ENCODE measurements at regions not wholly inside any gene's neighbourhood (a gene's known extent, or its start where the extent isn't known, plus 50 kb on each side); places are given as distances from the start of the nearest gene placed in this dataset.

DNA sequence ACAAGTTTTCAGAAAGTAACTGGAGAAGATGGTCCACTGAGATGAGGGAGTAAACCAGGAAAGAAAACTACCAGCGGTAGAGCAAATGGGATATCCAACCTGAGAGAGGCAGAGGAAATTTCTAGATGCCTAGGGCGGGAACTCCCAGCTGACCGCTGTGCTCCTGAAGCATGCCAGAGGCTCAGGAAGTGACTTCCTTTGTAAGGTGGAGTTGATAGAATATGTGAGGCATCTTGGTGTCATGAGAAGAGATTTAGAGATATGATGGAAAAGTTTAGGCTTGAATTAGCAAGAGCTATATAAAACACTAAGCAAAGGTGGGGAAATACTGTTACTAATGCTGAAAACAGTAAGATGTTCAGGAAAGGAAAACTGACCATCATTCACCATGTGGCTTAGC is 124.1 kb downstream of the C9orf152 start:
- Histone ChIP-seq H3K9me3 (ENCODE audit: control insufficient read depth in 1 of 2, insufficient read depth in 1 of 2, low read length in 2 of 2) (no peaks in the 10 kb centered on the region), H3K27ac (ENCODE audit: low read depth in 1 of 2, low read length in 2 of 2) (no peak overlapping the region), H3K4me3 (ENCODE audit: low read length) (no peak overlapping the region), H3K27me3 (ENCODE audit: control insufficient read depth in 1 of 2, insufficient read depth in 2 of 2, low read length in 2 of 2) (no peaks in the 10 kb centered on the region), H3K36me3 (ENCODE audit: insufficient read depth, low read length) (no peaks in the 10 kb centered on the region), H3K4me1 (ENCODE audit: insufficient read depth, low read length) (peaks cover 7% of the 10 kb centered on the region)
- POLR2A ChIA-PET = no interaction called here
- TF ChIP-seq, protein P1, sequence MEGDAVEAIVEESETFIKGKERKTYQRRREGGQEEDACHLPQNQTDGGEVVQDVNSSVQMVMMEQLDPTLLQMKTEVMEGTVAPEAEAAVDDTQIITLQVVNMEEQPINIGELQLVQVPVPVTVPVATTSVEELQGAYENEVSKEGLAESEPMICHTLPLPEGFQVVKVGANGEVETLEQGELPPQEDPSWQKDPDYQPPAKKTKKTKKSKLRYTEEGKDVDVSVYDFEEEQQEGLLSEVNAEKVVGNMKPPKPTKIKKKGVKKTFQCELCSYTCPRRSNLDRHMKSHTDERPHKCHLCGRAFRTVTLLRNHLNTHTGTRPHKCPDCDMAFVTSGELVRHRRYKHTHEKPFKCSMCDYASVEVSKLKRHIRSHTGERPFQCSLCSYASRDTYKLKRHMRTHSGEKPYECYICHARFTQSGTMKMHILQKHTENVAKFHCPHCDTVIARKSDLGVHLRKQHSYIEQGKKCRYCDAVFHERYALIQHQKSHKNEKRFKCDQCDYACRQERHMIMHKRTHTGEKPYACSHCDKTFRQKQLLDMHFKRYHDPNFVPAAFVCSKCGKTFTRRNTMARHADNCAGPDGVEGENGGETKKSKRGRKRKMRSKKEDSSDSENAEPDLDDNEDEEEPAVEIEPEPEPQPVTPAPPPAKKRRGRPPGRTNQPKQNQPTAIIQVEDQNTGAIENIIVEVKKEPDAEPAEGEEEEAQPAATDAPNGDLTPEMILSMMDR (IDR thresholded peaks at IDR 0.05) = no peak
- H3K36me3 Mint-ChIP-seq (ENCODE audit: low read depth) = no peaks in the 10 kb centered on the region
- no peaks in the 10 kb centered on the region for H3K9me3 Mint-ChIP-seq
- no peak for ATAC-seq (ENCODE audit: poor library complexity)
- intact Hi-C loops (cut with DNase I, micrococcal nuclease) = no loop called here
- no peak for DNase-seq
- H3K4me3 Mint-ChIP-seq = no peak overlapping the region
- peaks cover 25% of the 10 kb centered on the region for H3K4me1 Mint-ChIP-seq (ENCODE audit: low read depth)
- CTCF ChIA-PET = no interaction called here
- no peak overlapping the region for H3K27ac Mint-ChIP-seq
- no peaks in the 10 kb centered on the region for H3K27me3 Mint-ChIP-seq

DNA sequence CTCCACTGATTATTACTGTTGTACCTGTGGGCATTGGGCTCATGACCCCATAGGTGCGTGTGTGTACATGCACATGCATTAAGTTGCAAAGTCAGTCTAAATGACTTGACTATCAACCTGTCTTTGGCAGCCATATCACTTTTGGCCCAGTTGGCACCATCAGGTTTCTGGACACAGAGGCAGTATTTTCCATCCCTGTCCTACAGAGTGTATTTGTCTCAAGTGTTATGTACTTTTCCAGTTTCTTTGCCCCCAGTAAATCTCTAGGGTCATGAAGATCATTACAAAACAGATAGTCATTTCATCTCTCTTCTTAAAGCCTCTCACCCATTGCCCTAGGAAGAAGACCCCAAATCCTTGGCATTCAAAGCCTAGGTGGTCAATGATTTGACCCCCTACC is 121.4 kb downstream of the C9orf152 start:
- Mint-ChIP-seq H3K4me1 (ENCODE audit: low read depth) (peaks cover 13% of the 10 kb centered on the region), H3K27me3 (no peaks in the 10 kb centered on the region), H3K36me3 (ENCODE audit: low read depth) (no peaks in the 10 kb centered on the region), H3K9me3 (no peaks in the 10 kb centered on the region), H3K27ac (no peak overlapping the region), H3K4me3 (no peak overlapping the region)
- POLR2A ChIA-PET = no interaction called here
- no peak overlapping the region for H3K27ac ChIP-seq (ENCODE audit: low read depth in 1 of 2, low read length in 2 of 2)
- CTCF ChIA-PET = no interaction called here
- TF ChIP-seq, protein P1 (IDR thresholded peaks at IDR 0.05) = no peak
- no peaks in the 10 kb centered on the region for H3K9me3 ChIP-seq (ENCODE audit: control insufficient read depth in 1 of 2, insufficient read depth in 1 of 2, low read length in 2 of 2)
- intact Hi-C loops (cut with DNase I, micrococcal nuclease) = no loop called here
- H3K27me3 ChIP-seq (ENCODE audit: control insufficient read depth in 1 of 2, insufficient read depth in 2 of 2, low read length in 2 of 2) = no peaks in the 10 kb centered on the region
- DNase-seq = no peak
- no peak overlapping the region for H3K4me3 ChIP-seq (ENCODE audit: low read length)
- no peaks in the 10 kb centered on the region for H3K36me3 ChIP-seq (ENCODE audit: insufficient read depth, low read length)
- H3K4me1 ChIP-seq (ENCODE audit: insufficient read depth, low read length) = peaks cover 2% of the 10 kb centered on the region
- ATAC-seq (ENCODE audit: poor library complexity) = no peak

DNA sequence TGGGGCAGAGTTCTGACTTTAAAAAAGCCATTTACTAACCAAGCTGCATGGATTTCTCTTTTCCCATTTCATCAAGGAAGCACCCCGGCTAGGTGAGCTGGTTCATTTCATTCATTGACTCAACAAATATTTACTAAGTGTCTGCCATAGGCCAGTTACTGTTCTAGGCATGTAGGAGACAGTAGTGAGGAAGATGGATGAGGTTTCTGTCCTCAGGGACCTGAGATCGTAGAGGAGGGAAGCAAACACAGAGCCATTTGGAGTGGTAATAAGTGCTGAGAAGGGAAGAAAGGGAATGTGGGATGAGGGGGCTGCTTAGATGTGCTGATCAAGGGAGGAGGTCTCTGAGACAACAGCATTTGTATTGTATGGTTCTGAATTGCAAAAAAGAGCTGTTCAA is 120.4 kb downstream of the C9orf152 start:
- Histone ChIP-seq H3K4me3 (ENCODE audit: low read length) (no peak overlapping the region), H3K27me3 (ENCODE audit: control insufficient read depth in 1 of 2, insufficient read depth in 2 of 2, low read length in 2 of 2) (no peaks in the 10 kb centered on the region), H3K36me3 (ENCODE audit: insufficient read depth, low read length) (no peaks in the 10 kb centered on the region), H3K9me3 (ENCODE audit: control insufficient read depth in 1 of 2, insufficient read depth in 1 of 2, low read length in 2 of 2) (no peaks in the 10 kb centered on the region), H3K27ac (ENCODE audit: low read depth in 1 of 2, low read length in 2 of 2) (no peak overlapping the region), H3K4me1 (ENCODE audit: insufficient read depth, low read length) (no peaks in the 10 kb centered on the region)
- ChIA-PET CTCF (no interaction called here), POLR2A (no interaction called here)
- no peaks in the 10 kb centered on the region for H3K27me3 Mint-ChIP-seq
- H3K4me1 Mint-ChIP-seq (ENCODE audit: low read depth) = peaks cover 7% of the 10 kb centered on the region
- intact Hi-C loops (cut with DNase I, micrococcal nuclease) = no loop called here
- no peak for ATAC-seq (ENCODE audit: poor library complexity)
- no peaks in the 10 kb centered on the region for H3K36me3 Mint-ChIP-seq (ENCODE audit: low read depth)
- TF ChIP-seq, protein P1 (IDR thresholded peaks at IDR 0.05) = no peak
- no peaks in the 10 kb centered on the region for H3K9me3 Mint-ChIP-seq
- H3K4me3 Mint-ChIP-seq = no peak overlapping the region
- no peak for DNase-seq
- H3K27ac Mint-ChIP-seq = no peak overlapping the region
